PC-3 (cell line): ENCODE measurements at regions not wholly inside any gene's neighbourhood (a gene's known extent, or its start where the extent isn't known, plus 50 kb on each side); places are given as distances from the start of the nearest gene placed in this dataset.

Experiments used
- CTCF ChIP-seq: fragments of 300-600 bp; sonication (generic); conservative IDR thresholded peaks from 2 replicates; pipeline ENCODE4 v1.5.1; 2017; ENCODE audit warnings: antibody characterized with exemption, low read depth, mild to moderate bottlenecking, low read length
- EZH2 ChIP-seq: fragments of 300-600 bp; sonication (generic); IDR thresholded peaks from one replicate; pipeline ENCODE4 v1.6.1; 2017; ENCODE audit warnings: antibody characterized with exemption, mild to moderate bottlenecking, low read length; ENCODE audit not compliant: unreplicated experiment

- TF ChIP-seq CTCF (no peak), EZH2 (no peak)
Observed at GRCh38 chr4:159410076-159410777, 307.3 kb downstream of the RAPGEF2 start.
